Stimulated activated CD4-positive, alpha-beta T cell treated with anti-CD3 and anti-CD28 coated beads, Interleukin-15, amount 100 ng/mL, for 48 hours (primary cell): ENCODE measurements at regions not wholly inside any gene's neighbourhood (a gene's known extent, or its start where the extent isn't known, plus 50 kb on each side); places are given as distances from the start of the nearest gene placed in this dataset.

Source experiments
- DNase-seq, 2 donors: peaks; one replicate each; pipeline ENCODE4 v3.0.0-alpha.2; 2020; ENCODE audit warnings: low read depth in 2 of 2

DNA sequence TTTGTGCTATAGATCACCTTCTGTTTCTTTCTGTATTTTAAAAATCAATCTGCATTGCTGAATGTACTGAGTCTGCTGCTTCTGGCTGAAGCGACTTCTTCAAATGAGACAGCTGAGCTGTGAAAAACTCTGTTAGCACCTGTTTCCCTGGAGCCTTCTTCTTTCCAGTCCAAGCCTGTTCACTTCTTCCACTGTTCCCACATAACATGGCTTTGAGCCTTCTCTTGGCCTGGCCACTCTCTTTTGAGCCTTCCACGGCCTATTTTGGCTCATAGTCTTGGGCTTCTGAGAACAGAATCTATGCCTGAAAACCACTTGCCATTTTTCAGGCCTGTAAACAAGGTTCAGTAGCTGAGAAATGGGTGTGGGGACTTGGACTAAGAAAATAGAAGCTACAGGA lies 132.9 kb upstream of the IGFBP7 start:
- no peak for DNase-seq

DNA sequence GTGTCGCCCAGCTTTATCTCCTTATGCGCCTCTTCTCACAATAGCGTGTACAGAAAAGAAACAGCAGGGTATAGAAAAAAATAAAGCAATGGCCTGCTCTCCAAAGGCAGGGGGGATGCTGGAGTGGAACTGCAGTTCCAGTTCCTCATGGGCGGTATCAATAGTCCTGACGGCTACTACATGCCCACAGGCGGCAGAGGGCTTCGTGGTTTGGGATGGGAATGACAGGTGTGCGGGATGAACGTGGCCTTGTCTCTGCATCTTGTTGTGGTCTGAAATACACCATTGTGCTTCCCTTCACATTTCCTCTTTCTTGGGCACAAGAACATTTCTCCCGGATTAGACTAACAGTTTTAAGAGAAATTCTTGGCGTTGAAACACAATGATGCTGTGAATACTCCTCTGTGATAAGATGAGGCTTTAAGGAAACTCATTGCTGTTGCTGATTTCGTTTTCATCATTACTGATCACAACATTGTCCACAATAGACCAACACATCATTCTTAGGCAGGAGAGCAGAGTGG lies 124.1 kb upstream of the IGFBP7 start:
- no peak for DNase-seq

DNA sequence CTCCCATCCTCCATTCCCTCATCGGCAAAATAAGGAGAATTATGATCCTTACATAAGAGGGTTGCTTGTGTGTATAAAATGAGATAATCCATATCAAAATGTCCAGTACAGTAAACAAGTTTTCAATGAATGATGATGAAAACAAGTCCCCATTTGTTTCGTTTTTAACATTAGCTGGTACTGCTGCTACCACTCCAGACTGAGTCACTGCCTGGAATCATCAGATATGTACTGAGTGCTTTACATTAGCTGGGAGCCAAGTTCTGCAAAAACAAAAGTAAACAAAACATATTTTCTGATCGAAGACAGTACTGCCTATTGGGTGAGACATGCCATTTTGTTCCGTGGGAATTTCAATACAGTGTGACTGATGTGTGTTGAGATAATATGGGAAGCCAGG lies 123.2 kb upstream of the IGFBP7 start:
- DNase-seq: no peak

GRCh38 chr4:57231781-57232180 lies 121.6 kb upstream of the IGFBP7 start:
- no peak for DNase-seq

DNA sequence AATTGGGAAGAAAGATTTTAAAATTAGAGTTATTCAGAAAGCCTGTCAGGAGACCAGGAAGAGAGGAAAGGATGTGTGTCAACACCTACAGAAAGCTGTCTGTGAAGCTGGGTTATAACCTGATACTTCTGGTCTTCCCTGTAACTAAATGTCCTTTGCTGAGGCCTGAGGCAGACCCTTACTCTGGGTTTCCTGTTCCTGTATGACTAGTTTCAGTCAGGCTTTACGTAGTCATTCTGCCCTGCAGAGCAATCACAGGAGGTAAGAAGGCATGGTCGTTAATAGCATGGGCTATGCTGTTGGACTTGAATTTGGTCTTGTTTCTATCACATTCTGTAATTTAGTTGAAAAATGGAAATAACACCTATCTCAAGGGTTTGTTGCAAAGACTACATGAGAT lies 110.5 kb upstream of the IGFBP7 start:
- no peak for DNase-seq

DNA sequence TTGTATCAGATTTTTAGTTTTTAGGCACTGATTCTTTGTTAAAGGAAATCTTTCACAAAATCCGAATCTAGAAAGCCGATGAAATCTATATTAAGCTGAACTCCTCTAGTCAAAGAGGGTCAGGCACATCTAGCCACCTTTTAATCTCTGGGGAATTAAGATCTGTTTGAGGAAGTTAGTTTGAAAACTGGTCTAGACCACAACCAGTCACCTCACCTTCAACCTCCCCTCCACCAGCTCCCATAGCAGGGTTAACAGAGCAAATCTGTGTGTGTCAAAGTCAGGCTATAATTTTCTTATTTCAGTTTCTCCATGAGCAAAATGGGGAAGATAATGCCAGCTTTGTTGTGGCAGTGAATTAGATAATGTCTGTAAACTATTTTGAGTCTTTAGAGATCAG lies 110.0 kb upstream of the IGFBP7 start:
- no peak for DNase-seq

GRCh38 chr4:57219431-57219830 lies 109.2 kb upstream of the IGFBP7 start:
- no peak for DNase-seq

DNA sequence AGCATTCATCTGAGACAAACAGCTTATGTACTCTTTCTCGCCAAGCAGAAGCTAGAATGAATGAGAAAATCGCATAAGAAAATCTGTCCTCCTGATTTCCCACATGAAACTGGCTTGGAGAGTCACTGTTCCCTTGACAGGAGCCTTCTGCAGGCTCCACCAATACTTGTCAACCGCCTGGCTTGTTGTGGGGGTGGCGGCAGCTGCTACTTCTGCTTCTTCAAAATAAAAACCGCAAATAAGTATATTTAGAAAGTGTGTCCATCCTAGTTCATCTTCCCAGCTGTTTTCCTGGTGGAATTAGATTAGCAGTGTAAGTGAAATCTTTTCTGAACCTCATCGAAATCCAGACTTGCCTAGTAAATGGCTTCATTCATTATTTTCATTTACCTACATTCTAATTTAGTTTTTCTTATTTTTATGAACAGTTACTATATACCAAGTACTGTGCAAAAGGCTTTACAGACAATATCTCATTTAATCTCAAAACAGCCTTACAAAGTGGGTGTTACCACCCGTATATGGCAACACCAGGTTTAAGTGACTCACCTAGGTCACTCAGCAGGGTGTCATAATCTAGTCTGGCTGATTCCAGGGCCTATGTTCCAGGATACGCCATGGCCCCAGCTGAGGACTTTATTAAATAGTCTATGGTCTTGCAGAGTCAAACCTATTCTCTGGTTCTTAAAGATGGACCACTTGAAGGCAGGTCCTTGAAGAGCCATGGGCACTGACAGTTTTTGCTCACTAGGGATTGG lies 104.6 kb upstream of the IGFBP7 start:
- DNase-seq: no peak

DNA sequence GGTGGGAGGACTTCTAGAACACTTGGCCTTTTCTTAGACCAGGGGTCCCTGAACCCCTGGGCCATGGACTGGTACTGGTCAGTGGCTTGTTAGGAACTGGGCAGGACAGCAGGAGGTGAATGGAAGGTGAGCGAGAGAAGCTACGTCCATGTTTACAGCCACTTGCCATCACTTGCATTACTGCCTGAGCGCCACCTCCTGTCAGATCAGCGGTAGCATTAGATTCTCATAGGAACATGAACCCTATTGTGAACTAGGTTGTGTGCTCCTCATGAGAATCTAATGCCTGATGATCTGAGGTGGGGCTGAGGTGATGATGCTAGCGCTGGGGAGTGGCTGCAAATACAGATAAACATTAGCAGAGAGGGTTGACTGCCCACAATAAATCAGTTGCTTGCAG lies 100.9 kb upstream of the IGFBP7 start:
- DNase-seq: no peak

DNA sequence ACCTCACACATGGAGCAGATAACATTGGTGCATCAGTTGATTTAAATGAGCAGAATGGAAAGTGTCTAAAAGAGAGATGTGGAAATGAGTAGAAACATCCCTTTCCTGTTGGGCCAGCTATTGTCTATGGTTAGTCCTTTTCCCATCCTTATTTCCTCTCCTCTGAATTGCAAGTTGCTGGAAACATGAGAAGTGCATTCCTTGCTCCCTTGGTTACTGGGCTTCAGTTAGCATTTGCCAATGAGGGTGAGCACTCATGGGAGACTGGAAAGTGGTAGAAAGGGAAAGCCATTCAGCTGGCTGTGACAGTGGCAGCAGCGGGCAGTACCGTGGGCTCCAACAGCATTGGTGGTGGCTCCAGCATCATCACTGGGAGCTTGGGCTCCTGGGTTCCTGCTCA lies 96.0 kb upstream of the IGFBP7 start:
- no peak for DNase-seq

DNA sequence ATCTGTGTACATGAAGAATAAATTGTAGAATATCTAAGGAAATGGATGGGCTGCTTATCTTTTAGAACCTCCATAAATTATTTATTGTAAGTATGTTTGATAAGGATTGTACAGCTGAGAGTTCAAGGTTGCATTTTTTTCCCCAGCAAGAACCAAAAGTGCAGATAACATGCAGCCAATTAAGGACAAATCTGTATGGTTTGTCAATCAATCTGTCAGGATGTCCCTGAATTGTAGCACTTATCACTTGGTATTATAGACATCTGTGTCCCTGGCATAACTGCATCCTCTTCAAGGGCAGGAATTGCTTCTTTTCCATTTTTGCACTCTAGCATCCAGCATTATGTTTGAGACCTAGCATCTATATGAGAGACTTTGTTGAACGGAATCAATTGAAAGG lies 95.4 kb upstream of the IGFBP7 start:
- no peak for DNase-seq

DNA sequence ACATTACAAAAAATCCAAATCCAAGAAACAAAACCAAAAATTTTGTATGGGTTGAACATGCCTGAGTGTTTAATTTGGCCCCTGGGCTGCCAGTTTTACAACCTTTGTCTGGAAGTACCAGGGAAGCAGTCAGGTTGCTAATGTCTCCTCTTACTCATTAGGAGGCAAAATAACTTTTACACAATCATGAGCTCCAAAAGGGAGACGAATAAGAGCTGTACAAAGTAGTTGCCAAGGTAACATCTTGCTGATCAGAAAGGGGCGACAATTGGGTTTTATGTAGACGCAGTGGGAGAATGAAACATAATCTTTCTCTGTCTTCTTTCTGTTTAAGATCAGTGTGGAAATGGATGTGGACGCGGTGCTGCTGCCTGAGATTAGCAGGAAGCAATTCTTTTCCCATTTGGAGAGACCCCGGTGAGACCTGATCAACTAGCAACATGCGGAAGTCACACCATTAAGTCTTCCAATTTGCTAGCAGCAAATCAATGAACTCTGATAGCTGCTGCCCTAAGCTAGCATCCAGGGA lies 90.7 kb upstream of the IGFBP7 start:
- DNase-seq: no peak

DNA sequence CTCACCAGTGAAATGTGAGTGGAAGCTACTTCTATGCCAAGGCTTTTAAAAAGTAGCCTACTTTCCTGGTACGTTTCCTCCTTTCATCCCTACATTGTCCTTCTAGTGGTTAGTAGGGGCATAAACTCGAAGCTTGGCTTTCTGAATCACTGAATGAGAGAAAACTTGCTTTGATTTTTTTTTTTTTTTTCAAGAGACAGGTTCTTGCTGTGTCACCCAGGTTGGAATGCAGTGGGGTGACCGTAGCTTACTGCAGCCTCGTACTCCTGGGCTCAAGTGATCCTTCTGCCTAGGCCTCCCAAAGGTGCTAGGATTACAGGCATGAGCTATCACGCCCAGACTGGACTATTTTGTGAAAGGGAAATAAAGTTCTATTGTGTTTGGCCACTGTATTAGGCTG lies 89.1 kb upstream of the IGFBP7 start:
- no peak for DNase-seq

GRCh38 chr4:57195622-57196021 lies 85.4 kb upstream of the IGFBP7 start:
- DNase-seq: no peak

DNA sequence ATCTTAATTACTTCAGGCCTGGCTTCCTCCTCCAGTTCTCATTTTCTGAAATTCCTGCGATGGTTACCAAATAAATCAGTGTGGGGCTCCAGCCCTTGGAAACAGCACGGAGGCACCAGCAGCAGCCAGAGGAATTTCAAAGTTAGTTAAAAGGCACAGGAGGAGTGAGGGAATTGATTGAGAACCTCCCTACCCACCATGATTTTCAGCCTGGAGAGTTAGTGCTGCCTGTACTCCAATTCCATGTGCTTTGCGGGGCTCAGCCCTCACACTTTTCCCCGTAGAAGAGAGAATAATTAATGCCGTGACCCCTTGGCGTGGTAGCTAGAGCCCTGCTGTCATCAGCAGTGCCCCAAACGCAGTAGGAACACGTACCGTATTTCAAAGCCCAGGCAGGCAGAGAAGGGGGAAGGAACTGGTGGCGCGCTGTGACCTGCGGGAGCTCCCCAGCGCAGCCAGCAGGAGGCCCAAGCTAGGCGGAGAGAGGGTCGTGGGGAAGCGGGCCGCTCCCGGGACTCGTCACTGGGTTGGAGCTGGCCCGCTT lies 84.0 kb upstream of the IGFBP7 start:
- no peak for DNase-seq

DNA sequence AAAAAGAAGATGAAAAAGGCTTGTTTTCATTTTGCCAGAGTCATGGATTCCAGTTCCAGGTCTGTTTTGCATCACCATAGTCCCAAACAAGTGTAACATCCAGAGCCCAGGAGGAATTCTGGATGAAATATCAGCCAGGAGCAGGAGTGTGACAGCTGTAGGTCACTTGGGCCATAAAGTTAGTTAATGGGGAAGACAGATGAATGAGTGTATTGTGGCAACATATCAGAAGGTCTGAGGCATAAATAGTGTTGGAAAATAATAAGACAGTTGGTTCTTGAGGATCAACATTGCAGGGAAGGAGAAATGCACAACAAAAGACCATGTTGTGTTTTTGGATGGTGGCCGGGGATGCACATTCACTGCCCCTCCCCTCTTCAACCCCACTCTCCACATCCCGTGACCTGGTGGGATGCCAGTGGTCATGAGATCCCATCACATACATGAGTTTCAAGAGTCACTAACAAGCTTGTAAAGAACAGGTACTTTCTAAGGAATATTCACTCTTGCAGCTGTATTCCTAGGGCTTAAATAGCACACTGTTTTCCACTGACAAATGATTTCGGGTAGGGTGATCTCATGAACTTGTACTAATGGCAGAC lies 83.1 kb upstream of the IGFBP7 start:
- DNase-seq: no peak

- no peak for DNase-seq
Measured at GRCh38 chr4:57191523-57192034, 81.4 kb upstream of the IGFBP7 start.

DNA sequence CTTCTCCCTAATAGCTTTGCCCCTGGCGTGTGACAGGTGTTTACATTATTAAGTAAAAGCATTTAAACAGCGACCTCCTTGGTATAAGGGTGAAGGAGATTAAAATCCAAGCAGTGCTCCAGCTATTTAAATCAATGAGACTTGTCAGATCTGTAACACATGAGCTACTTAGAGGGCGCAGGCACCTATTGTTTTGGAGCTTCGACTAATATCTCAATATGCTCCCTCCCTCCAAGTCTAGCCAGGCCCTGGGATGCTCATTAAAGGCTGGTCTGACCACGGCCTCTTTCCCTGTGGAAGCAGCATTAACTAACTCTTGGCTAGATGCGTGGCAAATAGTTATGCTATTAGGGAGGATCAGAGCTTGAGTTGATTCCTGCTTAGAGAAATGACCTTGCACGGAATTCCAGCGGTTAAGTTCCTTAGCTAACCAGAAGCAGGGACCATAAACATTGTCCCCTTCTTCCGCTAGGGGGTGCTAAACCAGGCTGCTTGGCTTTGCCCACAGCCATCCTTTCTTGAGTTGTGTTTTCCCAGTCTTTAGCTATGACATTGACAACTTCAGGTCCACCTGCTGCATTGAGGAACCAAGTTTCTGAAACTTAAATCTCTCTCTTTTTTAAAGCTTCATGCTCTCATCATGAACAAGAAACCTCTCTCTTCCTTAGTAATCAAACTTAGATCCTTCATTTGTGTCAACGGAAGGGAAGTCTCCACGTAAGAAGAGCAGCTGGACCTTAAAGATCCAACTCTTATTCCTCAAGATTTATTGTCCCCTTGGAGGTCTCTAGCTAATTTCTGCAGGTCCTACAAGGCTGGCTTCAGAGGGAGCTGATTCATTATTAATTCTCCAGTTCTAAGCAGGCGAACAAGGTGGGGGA lies 80.7 kb upstream of the IGFBP7 start:
- peak in 1 of 2 donors; percentile 7 for DNase-seq

GRCh38 chr4:57187246-57187645 lies 77.1 kb upstream of the IGFBP7 start:
- DNase-seq: no peak

- no peak for DNase-seq
Measured at GRCh38 chr4:57184378-57185029, 74.3 kb upstream of the IGFBP7 start.
